Duodenal mucosa (tissue), 2 donors: ENCODE measurements at regions not wholly inside any gene's neighbourhood (a gene's known extent, or its start where the extent isn't known, plus 50 kb on each side); places are given as distances from the start of the nearest gene placed in this dataset.

Experiments used
- H3K27ac ChIP-seq: one replicate; pipeline ENCODE4 v1.7.0; 2013; ENCODE audit warnings: low read depth, low read length
- H3K27me3 ChIP-seq, 2 donors: one replicate each; pipeline ENCODE4 v1.7.0; 2013; ENCODE audit warnings: low read length in 2 of 2, control low read depth in 1 of 2; ENCODE audit not compliant: insufficient read depth in 2 of 2, control insufficient read depth in 1 of 2
- H3K36me3 ChIP-seq, 2 donors: one replicate each; pipeline ENCODE4 v1.7.0; 2013; ENCODE audit warnings: low read length in 2 of 2, control low read depth in 1 of 2; ENCODE audit not compliant: insufficient read depth in 2 of 2, control insufficient read depth in 1 of 2
- H3K4me1 ChIP-seq, 2 donors: one replicate each; pipeline ENCODE4 v1.7.0; 2013; ENCODE audit warnings: low read length in 2 of 2, control low read depth in 1 of 2; ENCODE audit not compliant: insufficient read depth in 2 of 2, control insufficient read depth in 1 of 2
- H3K4me3 ChIP-seq, 2 donors: one replicate each; pipeline ENCODE4 v1.7.0; 2013; ENCODE audit warnings: low read length in 2 of 2, low read depth in 1 of 2
- H3K9ac ChIP-seq, 2 donors: one replicate each; pipeline ENCODE4 v1.7.0; 2013; ENCODE audit warnings: low read length in 2 of 2, low read depth in 1 of 2
- H3K9me3 ChIP-seq, 2 donors: one replicate each; pipeline ENCODE4 v1.7.0; 2013; ENCODE audit warnings: low read length in 2 of 2, control low read depth in 1 of 2; ENCODE audit not compliant: control insufficient read depth in 1 of 2

DNA sequence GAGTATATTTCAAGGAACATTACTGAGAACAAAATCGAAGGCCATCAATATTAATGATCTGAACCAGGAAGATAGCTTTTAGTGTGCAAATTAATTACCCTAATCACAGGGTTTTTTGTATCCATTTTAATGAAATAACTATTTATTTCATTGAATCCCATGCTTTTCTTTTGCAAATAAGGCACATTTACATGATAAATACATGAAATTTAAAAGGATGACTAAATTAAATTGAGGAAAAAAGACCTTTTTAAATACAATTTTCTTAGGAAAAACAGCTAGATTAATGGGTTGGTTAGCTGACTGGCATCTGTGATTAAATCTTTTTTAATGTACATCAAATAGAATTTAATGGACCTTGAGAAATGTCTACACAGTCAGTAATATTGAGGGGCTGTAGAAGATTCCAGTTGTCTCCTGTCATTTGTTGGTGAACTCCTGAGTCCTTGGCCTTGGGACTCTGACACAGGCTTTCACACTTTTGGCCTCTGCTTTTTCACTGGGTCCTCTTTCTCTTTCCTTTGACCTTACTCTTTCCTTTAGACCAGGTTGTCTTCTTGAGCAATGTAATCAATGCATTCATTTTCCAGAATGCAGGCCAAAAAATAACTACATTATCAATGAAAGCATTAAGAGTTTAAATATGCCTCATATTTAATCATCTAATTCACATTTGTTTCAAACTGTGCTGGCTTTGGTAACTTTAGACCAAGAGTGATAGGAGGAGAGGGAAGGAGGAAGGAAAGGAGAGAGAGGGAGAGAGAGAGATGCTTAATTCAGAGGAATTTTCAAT, 511.5 kb downstream of the ZNF608 start:
- Histone ChIP-seq H3K9ac (no peak overlapping the region), H3K27me3 (no peaks in the 10 kb centered on the region), H3K36me3 (no peaks in the 10 kb centered on the region), H3K4me3 (no peak overlapping the region), H3K27ac (no peak overlapping the region), H3K4me1 (peaks cover 0 to 7% of the 10 kb centered on the region in 2 donors), H3K9me3 (peaks cover 2 to 6% of the 10 kb centered on the region in 2 donors)

DNA sequence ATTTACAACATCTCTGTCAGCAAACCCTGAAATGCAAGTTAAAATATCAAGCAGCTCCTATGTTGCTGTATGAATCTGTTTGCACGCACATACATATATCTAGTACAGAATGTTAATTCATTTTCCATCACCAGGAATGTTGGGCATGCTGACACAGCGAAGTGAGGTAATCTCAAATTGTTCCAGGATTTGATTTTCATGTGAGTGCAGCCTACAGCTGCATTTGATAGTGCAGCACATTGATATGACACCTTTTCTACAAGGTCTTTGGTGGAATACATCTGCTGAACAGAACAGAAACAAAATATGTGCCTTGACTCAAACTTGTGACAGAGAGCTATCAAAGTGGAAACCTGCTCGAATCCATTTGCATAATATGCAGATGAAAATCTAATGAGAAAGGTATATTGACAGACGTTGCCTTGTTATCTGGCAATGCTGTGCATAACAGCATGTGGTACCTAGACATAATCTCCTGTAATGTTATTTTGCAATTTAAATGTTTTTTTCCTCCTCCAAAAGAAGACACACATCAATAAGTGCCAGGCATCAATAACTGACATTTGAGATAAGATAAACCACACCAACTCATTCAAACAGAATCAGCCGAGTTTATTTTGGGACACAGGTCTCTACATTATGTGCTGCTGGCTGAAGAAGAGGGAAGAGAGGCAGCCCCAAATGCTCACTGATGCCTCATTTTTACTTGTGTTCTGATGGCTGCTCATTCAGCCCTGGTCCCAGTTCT, 512.2 kb downstream of the ZNF608 start:
- no peaks in the 10 kb centered on the region for H3K9me3 ChIP-seq
- peaks cover 0 to 7% of the 10 kb centered on the region in 2 donors for H3K4me1 ChIP-seq
- H3K9ac ChIP-seq: no peak overlapping the region
- H3K4me3 ChIP-seq: no peak overlapping the region
- no peaks in the 10 kb centered on the region for H3K27me3 ChIP-seq
- H3K36me3 ChIP-seq: no peaks in the 10 kb centered on the region
- no peak overlapping the region for H3K27ac ChIP-seq

DNA sequence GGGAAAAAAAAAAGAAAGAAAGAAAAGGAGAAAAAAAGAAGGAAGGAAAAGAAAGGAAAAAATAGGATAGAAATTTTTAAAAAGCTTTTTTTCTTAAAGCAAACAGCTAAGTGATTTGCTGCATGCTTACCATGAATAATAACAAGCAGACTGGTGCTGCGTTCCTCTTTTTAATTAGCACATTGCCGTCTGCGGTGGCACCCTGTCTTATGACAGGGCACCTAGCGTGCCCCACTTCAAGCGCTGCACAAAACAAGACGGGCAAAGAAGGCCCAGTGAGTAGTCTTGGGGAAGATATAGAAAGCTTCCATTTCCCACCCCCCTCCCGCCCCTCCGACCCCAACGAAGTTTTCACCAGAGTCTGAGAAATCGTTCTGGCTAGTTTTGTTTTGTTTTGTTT, 513.9 kb downstream of the ZNF608 start:
- Histone ChIP-seq H3K4me1 (peaks cover 0 to 7% of the 10 kb centered on the region in 2 donors), H3K4me3 (no peak overlapping the region), H3K27ac (no peak overlapping the region), H3K36me3 (no peaks in the 10 kb centered on the region), H3K9ac (no peak overlapping the region), H3K27me3 (no peaks in the 10 kb centered on the region), H3K9me3 (no peaks in the 10 kb centered on the region)

DNA sequence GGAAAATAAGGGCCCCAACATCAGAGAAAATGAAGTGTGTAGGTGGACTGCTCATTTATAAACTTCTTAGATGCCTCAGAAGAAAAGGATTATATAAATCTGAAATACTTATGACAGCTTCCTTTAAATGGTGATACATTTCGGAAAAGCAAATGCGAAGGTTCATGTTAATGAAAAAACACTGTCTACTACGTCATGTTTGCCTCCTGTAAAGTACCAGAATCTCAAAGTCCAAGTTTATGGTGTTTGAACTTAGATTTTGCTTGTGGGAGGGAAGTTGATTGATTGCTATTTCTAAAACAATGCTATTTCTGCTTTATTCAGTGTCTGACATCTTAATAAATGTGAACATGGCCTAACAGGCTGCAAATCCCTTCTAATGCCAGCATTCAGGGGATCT, 514.6 kb downstream of the ZNF608 start:
- Histone ChIP-seq H3K27me3 (no peaks in the 10 kb centered on the region), H3K36me3 (no peaks in the 10 kb centered on the region), H3K9me3 (no peaks in the 10 kb centered on the region), H3K4me1 (peaks cover 0 to 7% of the 10 kb centered on the region in 2 donors), H3K27ac (no peak overlapping the region), H3K4me3 (no peak overlapping the region), H3K9ac (no peak overlapping the region)

DNA sequence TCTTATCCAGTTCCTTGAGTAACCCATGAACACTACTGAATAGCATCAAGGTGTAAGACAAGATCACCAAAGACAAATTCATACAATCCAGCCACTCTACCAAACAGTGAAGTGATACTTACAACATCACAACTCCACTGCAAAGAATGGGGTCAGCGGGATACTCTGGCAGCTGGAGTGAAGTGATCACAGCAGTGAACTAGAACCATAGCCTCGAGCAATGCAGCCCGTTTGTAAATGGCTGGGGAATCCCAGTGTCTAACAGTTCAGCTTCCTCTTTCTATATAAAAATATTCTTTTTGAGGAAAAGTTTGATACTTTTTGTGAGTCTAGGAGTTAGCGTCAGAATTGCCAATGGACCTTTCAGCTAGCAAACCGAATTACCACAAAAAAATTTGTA, 515.2 kb downstream of the ZNF608 start:
- no peaks in the 10 kb centered on the region for H3K27me3 ChIP-seq
- H3K9me3 ChIP-seq: no peaks in the 10 kb centered on the region
- peaks cover 0 to 7% of the 10 kb centered on the region in 2 donors for H3K4me1 ChIP-seq
- H3K4me3 ChIP-seq: no peak overlapping the region
- no peak overlapping the region for H3K27ac ChIP-seq
- H3K9ac ChIP-seq: no peak overlapping the region
- no peaks in the 10 kb centered on the region for H3K36me3 ChIP-seq

DNA sequence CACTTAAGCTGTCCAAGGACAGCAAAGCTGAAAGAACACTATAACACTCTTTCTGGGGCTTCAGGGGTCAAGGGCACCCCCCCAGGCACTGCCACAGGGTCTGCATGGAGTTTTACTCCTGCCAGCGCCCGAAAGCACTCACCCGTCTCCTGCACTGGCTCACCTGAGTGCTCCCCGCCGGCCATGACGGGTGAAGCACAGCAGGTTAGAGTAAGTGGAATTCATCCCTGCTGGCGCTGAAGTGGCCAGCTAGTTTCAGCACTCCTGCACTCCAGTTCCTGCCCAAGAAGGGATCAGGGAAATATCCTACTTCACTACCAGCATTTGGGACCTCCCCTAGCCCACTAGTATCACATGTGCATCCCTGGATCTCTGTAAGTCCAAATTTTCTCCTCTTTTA, 516.0 kb downstream of the ZNF608 start:
- no peaks in the 10 kb centered on the region for H3K27me3 ChIP-seq
- peaks cover 0 to 13% of the 10 kb centered on the region in 2 donors for H3K4me1 ChIP-seq
- no peaks in the 10 kb centered on the region for H3K36me3 ChIP-seq
- no peak overlapping the region for H3K9ac ChIP-seq
- no peak overlapping the region for H3K27ac ChIP-seq
- no peak overlapping the region for H3K4me3 ChIP-seq
- no peaks in the 10 kb centered on the region for H3K9me3 ChIP-seq

DNA sequence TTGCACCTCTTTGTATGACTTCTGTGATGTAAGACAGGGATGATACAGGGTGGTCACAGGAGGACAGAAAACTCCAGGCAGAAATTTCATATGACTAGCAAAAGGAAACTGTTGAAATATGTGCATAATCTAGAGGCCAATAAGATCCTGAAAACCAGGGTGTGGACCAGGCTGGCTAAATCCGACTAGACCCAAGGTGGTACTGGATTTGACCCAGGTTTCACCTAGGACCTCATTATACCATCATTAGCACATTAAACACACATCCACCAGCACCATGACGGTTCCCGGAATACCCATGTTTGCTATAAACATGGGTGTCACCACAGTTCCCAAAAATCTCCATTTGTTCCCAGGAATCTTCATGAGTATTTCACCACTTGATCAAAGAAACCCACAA, 517.1 kb downstream of the ZNF608 start:
- Histone ChIP-seq H3K4me1 (peaks cover 0 to 13% of the 10 kb centered on the region in 2 donors), H3K9me3 (no peaks in the 10 kb centered on the region), H3K27ac (no peak overlapping the region), H3K4me3 (no peak overlapping the region), H3K36me3 (no peaks in the 10 kb centered on the region), H3K27me3 (no peaks in the 10 kb centered on the region), H3K9ac (no peak overlapping the region)

DNA sequence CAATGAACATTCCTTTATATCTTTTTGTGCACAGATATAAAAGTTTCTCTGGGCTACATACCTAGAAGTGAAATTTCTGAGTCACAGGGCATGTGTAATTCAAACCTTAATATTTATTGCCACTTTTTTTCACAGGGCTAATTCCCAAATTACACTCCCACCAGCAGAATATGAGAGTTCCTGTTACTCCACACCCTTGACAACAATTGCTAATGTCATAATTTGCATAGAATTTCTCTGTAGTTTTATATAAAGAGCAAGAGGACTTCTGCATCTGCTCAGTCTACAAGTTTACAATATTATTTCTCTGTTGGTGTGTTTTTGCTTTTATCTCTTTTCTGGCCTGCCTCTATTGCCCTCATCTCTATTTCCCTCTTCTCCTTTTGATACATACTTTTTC, 518.5 kb downstream of the ZNF608 start:
- Histone ChIP-seq H3K4me3 (no peak overlapping the region), H3K27ac (no peak overlapping the region), H3K27me3 (no peaks in the 10 kb centered on the region)

DNA sequence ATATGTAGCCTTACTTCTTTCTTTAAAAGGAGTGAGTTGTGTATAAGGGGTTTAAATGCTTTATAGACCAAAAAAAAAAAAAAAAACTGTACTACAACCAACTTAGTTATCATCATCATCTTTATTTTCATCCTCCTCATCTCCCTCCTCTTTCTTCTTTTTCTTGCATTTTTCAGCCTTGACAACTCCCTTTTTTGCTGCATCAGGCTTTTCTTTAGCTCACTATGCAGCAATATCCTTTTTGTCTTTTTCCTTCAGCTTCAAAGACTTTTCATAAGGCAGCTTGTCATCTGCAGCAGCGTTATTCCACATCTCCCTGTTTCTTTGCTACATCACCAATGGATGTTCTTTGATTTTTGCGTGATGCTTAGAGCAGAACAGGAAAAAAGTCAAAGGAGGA, 526.0 kb downstream of the ZNF608 start:
- no peak overlapping the region for H3K27ac ChIP-seq
- no peak overlapping the region for H3K4me3 ChIP-seq
- no peak overlapping the region for H3K9ac ChIP-seq
- no peaks in the 10 kb centered on the region for H3K4me1 ChIP-seq
- no peaks in the 10 kb centered on the region for H3K36me3 ChIP-seq
- no peaks in the 10 kb centered on the region for H3K27me3 ChIP-seq
- no peaks in the 10 kb centered on the region for H3K9me3 ChIP-seq

More for the DNA sequence above, 518.5 kb downstream of the ZNF608 start:
- Histone ChIP-seq H3K9ac (no peak overlapping the region), H3K36me3 (no peaks in the 10 kb centered on the region), H3K9me3 (no peaks in the 10 kb centered on the region), H3K4me1 (peaks cover 0 to 13% of the 10 kb centered on the region in 2 donors)

DNA sequence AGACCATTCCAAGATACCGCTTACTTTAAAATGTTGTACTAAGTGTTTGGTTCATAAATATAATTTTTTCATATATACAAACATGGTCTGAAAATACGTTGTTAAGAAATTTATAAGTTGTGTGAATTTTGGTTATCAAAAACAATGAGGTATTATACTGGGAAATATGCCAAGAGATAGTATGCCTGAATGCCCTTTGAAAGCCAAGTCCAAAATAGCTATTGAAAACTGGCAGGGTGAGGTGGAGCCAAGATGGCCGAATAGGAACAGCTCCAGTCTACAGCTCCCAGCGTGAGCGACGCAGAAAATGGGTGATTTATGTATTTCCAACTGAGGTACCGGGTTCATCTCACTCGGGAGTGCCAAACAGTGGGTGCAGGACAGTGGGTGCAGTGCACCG, 533.5 kb downstream of the ZNF608 start:
- no peaks in the 10 kb centered on the region for H3K27me3 ChIP-seq
- no peak overlapping the region for H3K27ac ChIP-seq
- no peaks in the 10 kb centered on the region for H3K9me3 ChIP-seq
- H3K4me1 ChIP-seq: no peaks in the 10 kb centered on the region
- no peak overlapping the region for H3K4me3 ChIP-seq
- H3K9ac ChIP-seq: no peak overlapping the region
- H3K36me3 ChIP-seq: no peaks in the 10 kb centered on the region
